Stimulated activated CD4-positive, alpha-beta T cell treated with anti-CD3 and anti-CD28 coated beads, TNF-alpha, amount 100 ng/mL, for 1 hour (primary cell): ENCODE measurements at regions not wholly inside any gene's neighbourhood (a gene's known extent, or its start where the extent isn't known, plus 50 kb on each side); places are given as distances from the start of the nearest gene placed in this dataset.
"Not testable (repeated sequence)": the region's sequence is repeated elsewhere in the genome, so short reads cannot be mapped to it uniquely, and the experiment has no call there.

Experiments
- DNase-seq, 3 donors: peaks; one replicate each; pipeline ENCODE4 v3.0.0-alpha.2; 2020; ENCODE audit warnings: low read depth in 3 of 3, low spot score in 1 of 3

GRCh38 chr9:119938871-119939270 is 569.6 kb upstream of the BRINP1 start:
- DNase-seq: no peak

- no peak for DNase-seq
Observed at GRCh38 chr9:119934497-119934896, 565.3 kb upstream of the BRINP1 start.

GRCh38 chr9:119933191-119933590 is 564.0 kb upstream of the BRINP1 start:
- no peak for DNase-seq

- DNase-seq: no peak
Observed at GRCh38 chr9:119924736-119925135, 555.5 kb upstream of the BRINP1 start.

GRCh38 chr9:119917175-119917574 is 547.9 kb upstream of the BRINP1 start:
- no peak for DNase-seq

GRCh38 chr9:119907056-119907455 is 537.8 kb upstream of the BRINP1 start:
- no peak for DNase-seq

GRCh38 chr9:119905724-119906123 is 536.5 kb upstream of the BRINP1 start:
- no peak for DNase-seq

- DNase-seq: no peak
Observed at GRCh38 chr9:119903851-119904250, 534.6 kb upstream of the BRINP1 start.

- DNase-seq: no peak
Observed at GRCh38 chr9:119902611-119903010, 533.4 kb upstream of the BRINP1 start.

GRCh38 chr9:119898316-119898715 is 529.1 kb upstream of the BRINP1 start:
- DNase-seq: no peak

- DNase-seq: no peak
Observed at GRCh38 chr9:119884438-119884837, 515.2 kb upstream of the BRINP1 start.

GRCh38 chr9:119881898-119882297 is 512.7 kb upstream of the BRINP1 start:
- DNase-seq: no peak

GRCh38 chr9:119880361-119880760 is 511.1 kb upstream of the BRINP1 start:
- DNase-seq: no peak

- no peak for DNase-seq
Observed at GRCh38 chr9:119877306-119877705, 508.1 kb upstream of the BRINP1 start.

- DNase-seq: no peak
Observed at GRCh38 chr9:119873877-119874276, 504.6 kb upstream of the BRINP1 start.

- DNase-seq: not testable (repeated sequence)
Observed at GRCh38 chr9:119870251-119870650, 501.0 kb upstream of the BRINP1 start.

GRCh38 chr9:119868694-119869093 is 499.5 kb upstream of the BRINP1 start:
- DNase-seq: no peak

GRCh38 chr9:119861842-119862241 is 492.6 kb upstream of the BRINP1 start:
- no peak for DNase-seq

- no peak for DNase-seq
Observed at GRCh38 chr9:119859128-119859527, 489.9 kb upstream of the BRINP1 start.

- DNase-seq: no peak
Observed at GRCh38 chr9:119853126-119853525, 483.9 kb upstream of the BRINP1 start.

GRCh38 chr9:119852390-119852789 is 483.2 kb upstream of the BRINP1 start:
- no peak for DNase-seq

GRCh38 chr9:119844431-119844830 is 475.2 kb upstream of the BRINP1 start:
- no peak for DNase-seq

GRCh38 chr9:119841016-119841415 is 471.8 kb upstream of the BRINP1 start:
- no peak for DNase-seq

GRCh38 chr9:119839888-119840287 is 470.7 kb upstream of the BRINP1 start:
- no peak for DNase-seq
